Esophagus squamous epithelium (tissue), 5 donors: ENCODE measurements at regions not wholly inside any gene's neighbourhood (a gene's known extent, or its start where the extent isn't known, plus 50 kb on each side); places are given as distances from the start of the nearest gene placed in this dataset.

Experiments used
- DNase-seq: peaks from one replicate; lab custom pipeline; 2025; lab: John Stamatoyannopoulos, UW
- H3K27ac ChIP-seq, 4 donors: fragments of 200-600 bp; sonication (generic); one replicate each; pipeline ENCODE4 v1.5.1; 2016 to 2019; ENCODE audit warnings: mild to moderate bottlenecking in 1 of 4
- H3K27me3 ChIP-seq, 4 donors: fragments of 200-600 bp; sonication (generic); 1 replicate in 3 of 4; 2 replicates in 1 of 4; pipeline versions ENCODE4 v1.5.1 to v1.6.0; 2017 to 2021; ENCODE audit warnings: antibody characterized with exemption in 1 of 4
- H3K36me3 ChIP-seq, 3 donors: fragments of 200-600 bp; sonication (generic); one replicate each; pipeline ENCODE4 v1.5.1; 2016 to 2019
- H3K4me1 ChIP-seq, 3 donors: fragments of 200-600 bp; sonication (generic); one replicate each; pipeline ENCODE4 v1.5.1; 2017 to 2019
- H3K4me3 ChIP-seq, 4 donors: fragments of 200-600 bp; sonication (generic); 1 replicate in 3 of 4; 2 replicates in 1 of 4; pipeline ENCODE4 v1.5.1; 2016 to 2019; ENCODE audit warnings: mild to moderate bottlenecking in 2 of 4, moderate library complexity in 1 of 4
- H3K9me3 ChIP-seq, 3 donors: fragments of 200-600 bp; sonication (generic); one replicate each; pipeline ENCODE4 v1.5.1; 2016 to 2019
- CTCF ChIP-seq, 6 experiments: fragments of 450-650 bp in 4 of 6; fragments of 200-600 bp in 2 of 6; sonication (generic) in 2 of 6; IDR thresholded peaks; one replicate each; pipeline ENCODE4 v1.5.1; 2016 to 2019; ENCODE audit warnings: antibody characterized with exemption in 6 of 6, mild to moderate bottlenecking in 4 of 6, moderate library complexity in 4 of 6
- POLR2A ChIP-seq, 4 donors: fragments of 450-650 bp; IDR thresholded peaks; one replicate each; pipeline ENCODE4 v1.6.1; 2017; ENCODE audit warnings: antibody characterized with exemption in 4 of 4, mild to moderate bottlenecking in 4 of 4, moderate library complexity in 3 of 4
- WGBS, 2 donors: methylation state at CpG; one replicate each; pipeline ENCODE4 v1.1.5; 2018; 5-methylcytosine and 5-hydroxymethylcytosine counted together
- intact Hi-C: fragments of 100-400 bp; cut with DNase I; formaldehyde crosslinking; loops from one replicate; pipeline ENCODE4 v1.15.0; 2022
- donor health status: DM: yes; HTN: yes; CAD: no.

DNA sequence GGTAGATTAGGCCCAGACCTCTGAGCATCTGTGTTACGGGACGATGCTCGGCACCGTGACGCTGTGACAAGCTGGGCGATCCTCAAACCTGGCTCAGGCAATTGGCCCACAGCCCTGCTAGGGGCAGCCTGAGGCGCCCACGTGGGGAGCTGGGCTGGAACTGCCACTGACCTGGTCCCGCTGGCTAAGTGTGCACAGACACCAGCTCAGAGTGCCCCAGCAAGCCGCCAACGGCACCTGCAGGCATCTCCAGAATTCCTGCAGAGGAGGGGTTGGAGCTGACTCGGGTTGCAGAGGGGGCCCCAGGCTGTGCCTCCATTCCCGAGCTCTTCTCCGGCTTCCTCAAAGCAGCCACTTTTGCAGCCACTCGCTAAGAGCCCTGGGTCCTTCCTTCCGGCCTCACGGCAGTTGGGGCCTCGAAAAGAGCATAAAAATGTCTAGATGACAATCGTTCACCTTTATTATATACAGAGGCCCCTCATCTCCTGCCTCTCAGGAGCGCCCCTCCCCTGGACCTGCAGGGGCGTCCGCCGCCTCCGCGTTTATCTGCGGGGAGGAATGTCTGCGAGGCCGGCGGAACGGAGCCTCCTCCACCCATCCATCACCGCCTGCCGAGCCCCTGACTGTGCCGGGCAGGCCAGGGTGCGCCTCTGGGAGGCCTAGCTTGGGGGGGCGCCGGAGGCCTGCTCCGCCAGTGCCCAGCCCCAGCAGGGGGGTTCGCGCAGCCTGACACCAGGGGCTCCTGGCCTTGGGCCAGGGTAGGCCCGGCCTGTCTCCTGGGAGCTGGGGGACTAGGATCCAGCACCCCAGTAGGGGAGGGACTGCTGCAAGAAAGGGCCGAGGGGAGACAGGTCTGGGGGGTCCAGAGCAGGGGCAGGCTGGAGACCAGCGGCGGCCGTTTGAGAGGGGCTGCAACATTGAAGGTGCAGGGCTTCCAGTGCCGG is 144.9 kb downstream of the BARX1 start:
- WGBS, 2 donors, result 37 to 47% methylated on average over 8 to 13 of the region's 45 CpGs
- H3K4me1 ChIP-seq, result no peaks in the 10 kb centered on the region
- intact Hi-C loops, result no loop called here
- H3K36me3 ChIP-seq, result no peaks in the 10 kb centered on the region
- H3K9me3 ChIP-seq, result no peaks in the 10 kb centered on the region
- peaks cover 0 to 68% (median 0%) of the 10 kb centered on the region in 4 donors for H3K27me3 ChIP-seq
- no peak overlapping the region for H3K27ac ChIP-seq
- no peak overlapping the region for H3K4me3 ChIP-seq
- DNase-seq, result no peak
- TF ChIP-seq POLR2A (IDR thresholded peaks at IDR 0.05) (no peak), CTCF (IDR thresholded peaks at IDR 0.05) (no peak)

GRCh38 chr9:93809204-93809940 is 145.8 kb downstream of the BARX1 start:
- no peak overlapping the region for H3K27ac ChIP-seq
- DNase-seq, result no peak
- WGBS, 2 donors, result 85 to 93% methylated on average over 7 to 8 of the region's 12 CpGs
- no peaks in the 10 kb centered on the region for H3K4me1 ChIP-seq
- H3K36me3 ChIP-seq, result no peaks in the 10 kb centered on the region
- intact Hi-C loops, result no loop called here
- H3K4me3 ChIP-seq, result no peak overlapping the region
- H3K9me3 ChIP-seq, result no peaks in the 10 kb centered on the region
- H3K27me3 ChIP-seq, result peaks cover 0 to 59% (median 0%) of the 10 kb centered on the region in 4 donors
- TF ChIP-seq CTCF (IDR thresholded peaks at IDR 0.05) (no peak), POLR2A (IDR thresholded peaks at IDR 0.05) (no peak)

DNA sequence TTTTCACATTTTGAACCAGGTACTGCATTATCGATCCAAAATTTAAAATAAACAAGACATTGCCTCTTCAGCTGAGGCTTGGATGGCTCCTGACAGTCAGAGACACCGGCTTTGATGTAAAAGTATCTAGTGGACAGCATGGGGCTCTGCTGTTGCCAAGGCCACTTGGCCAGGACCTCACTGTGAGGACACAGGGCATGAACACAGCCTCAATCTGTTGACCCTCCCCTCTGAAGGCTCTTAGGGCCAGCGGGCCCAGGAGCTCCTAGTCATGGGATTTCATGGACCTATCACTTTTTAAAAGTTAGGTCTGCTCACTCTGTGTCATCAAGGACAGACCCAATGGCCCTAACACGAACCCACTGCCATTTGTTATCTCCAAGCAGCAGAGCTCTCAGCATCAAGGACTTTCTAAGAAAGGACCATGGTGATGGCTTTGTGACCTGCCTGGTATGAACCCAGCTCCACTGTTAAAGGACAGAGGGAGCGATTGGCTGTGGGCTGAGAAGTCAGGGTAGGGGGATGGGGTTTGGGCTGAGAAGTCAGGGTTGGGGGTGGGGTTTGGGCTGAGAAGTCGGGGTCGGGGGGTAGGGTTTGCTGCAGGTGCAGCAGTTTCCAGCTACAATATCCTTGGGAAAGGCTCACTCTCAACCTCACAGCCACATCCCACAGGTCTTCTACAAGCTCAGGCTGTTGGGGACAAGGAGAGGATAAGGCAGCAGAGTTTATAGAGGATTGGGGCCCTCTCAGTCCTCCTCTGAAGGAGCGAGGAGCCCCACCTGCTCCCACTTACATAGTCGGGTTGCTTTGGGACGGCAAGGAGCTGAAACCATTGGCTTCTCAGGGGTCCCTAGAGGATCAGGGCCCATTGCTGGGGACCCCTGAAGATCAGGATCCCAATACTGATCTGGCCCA is 146.8 kb downstream of the BARX1 start:
- Histone ChIP-seq H3K4me1 (no peaks in the 10 kb centered on the region), H3K27ac (no peak overlapping the region), H3K36me3 (no peaks in the 10 kb centered on the region), H3K4me3 (no peak overlapping the region), H3K9me3 (no peaks in the 10 kb centered on the region), H3K27me3 (peaks cover 0 to 49% (median 0%) of the 10 kb centered on the region in 4 donors)
- 83 to 85% methylated on average over 4 to 6 of the region's 10 CpGs for WGBS, 2 donors
- no peak for TF ChIP-seq POLR2A (IDR thresholded peaks at IDR 0.05)
- no peak for TF ChIP-seq CTCF (IDR thresholded peaks at IDR 0.05)
- intact Hi-C loops, result no loop called here
- DNase-seq, result no peak

GRCh38 chr9:93807166-93808074 is 147.7 kb downstream of the BARX1 start:
- H3K4me1 ChIP-seq, result no peaks in the 10 kb centered on the region
- no peaks in the 10 kb centered on the region for H3K36me3 ChIP-seq
- H3K4me3 ChIP-seq, result no peak overlapping the region
- intact Hi-C loops, result no loop called here
- no peak for DNase-seq
- H3K9me3 ChIP-seq, result no peaks in the 10 kb centered on the region
- no peak overlapping the region for H3K27ac ChIP-seq
- 36 to 52% methylated on average over 3 to 7 of the region's 14 CpGs for WGBS, 2 donors
- TF ChIP-seq CTCF (IDR thresholded peaks at IDR 0.05) (no peak), POLR2A (IDR thresholded peaks at IDR 0.05) (no peak)
- H3K27me3 ChIP-seq, result peaks cover 0 to 47% (median 0%) of the 10 kb centered on the region in 4 donors
